ENCODE measurements at regions not wholly inside any gene's neighbourhood (a gene's known extent, or its start where the extent isn't known, plus 50 kb on each side); places are given as distances from the start of the nearest gene placed in this dataset.
A peak's percentile ranks its signal among the peaks of the same experiment; 100 is the strongest.

DNA sequence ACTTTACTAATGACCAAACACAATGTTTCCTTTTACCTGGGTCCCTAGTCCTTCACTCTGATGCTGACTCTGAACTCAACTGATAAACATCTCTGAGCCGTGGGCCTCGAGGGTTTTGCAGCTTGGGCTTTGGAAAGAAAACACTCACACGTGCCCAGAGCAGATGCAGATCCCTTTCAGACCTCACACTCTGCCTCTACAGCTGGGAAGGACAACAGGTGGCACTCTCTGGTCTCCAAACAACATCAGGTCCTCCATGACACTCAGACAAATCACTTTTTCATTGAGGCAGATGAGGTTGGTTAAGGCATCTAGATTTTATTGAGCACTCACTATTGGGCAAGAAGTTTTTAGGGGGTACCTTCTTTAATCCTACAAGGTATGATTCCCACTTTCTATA is 64.7 kb upstream of the NTRK3 start:
- TF ChIP-seq, protein P1, sequence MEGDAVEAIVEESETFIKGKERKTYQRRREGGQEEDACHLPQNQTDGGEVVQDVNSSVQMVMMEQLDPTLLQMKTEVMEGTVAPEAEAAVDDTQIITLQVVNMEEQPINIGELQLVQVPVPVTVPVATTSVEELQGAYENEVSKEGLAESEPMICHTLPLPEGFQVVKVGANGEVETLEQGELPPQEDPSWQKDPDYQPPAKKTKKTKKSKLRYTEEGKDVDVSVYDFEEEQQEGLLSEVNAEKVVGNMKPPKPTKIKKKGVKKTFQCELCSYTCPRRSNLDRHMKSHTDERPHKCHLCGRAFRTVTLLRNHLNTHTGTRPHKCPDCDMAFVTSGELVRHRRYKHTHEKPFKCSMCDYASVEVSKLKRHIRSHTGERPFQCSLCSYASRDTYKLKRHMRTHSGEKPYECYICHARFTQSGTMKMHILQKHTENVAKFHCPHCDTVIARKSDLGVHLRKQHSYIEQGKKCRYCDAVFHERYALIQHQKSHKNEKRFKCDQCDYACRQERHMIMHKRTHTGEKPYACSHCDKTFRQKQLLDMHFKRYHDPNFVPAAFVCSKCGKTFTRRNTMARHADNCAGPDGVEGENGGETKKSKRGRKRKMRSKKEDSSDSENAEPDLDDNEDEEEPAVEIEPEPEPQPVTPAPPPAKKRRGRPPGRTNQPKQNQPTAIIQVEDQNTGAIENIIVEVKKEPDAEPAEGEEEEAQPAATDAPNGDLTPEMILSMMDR (IDR thresholded peaks at IDR 0.05; ENCODE audit: unreplicated experiment) = no peak
- Mint-ChIP-seq H3K9me3 (ENCODE audit: low read depth) (peaks cover 4% of the 10 kb centered on the region), H3K27ac (no peak overlapping the region), H3K4me1 (ENCODE audit: low read depth) (peaks cover 6% of the 10 kb centered on the region), H3K27me3 (peaks cover 39% of the 10 kb centered on the region), H3K36me3 (ENCODE audit: insufficient read depth) (peaks cover 1% of the 10 kb centered on the region), H3K4me3 (ENCODE audit: low read depth) (no peak overlapping the region)
- DNase-seq (ENCODE audit: low spot score, unreplicated experiment) = no peak

- no peaks in the 10 kb centered on the region for H3K4me1 Mint-ChIP-seq (ENCODE audit: low read depth)
- no peak overlapping the region for H3K4me3 Mint-ChIP-seq (ENCODE audit: low read depth)
- DNase-seq (ENCODE audit: low spot score, unreplicated experiment) = no peak
- peaks cover 60% of the 10 kb centered on the region for H3K27me3 Mint-ChIP-seq
- peaks cover 1% of the 10 kb centered on the region for H3K36me3 Mint-ChIP-seq (ENCODE audit: insufficient read depth)
- H3K9me3 Mint-ChIP-seq (ENCODE audit: low read depth) = peaks cover 13% of the 10 kb centered on the region
- TF ChIP-seq, protein P1 (IDR thresholded peaks at IDR 0.05; ENCODE audit: unreplicated experiment) = no peak
- no peak overlapping the region for H3K27ac Mint-ChIP-seq
Measured at GRCh38 chr15:88316586-88316985, 60.0 kb upstream of the NTRK3 start.

- H3K27me3 Mint-ChIP-seq = peaks cover 52% of the 10 kb centered on the region
- TF ChIP-seq, protein P1 (IDR thresholded peaks at IDR 0.05; ENCODE audit: unreplicated experiment) = no peak
- no peaks in the 10 kb centered on the region for H3K4me1 Mint-ChIP-seq (ENCODE audit: low read depth)
- peaks cover 9% of the 10 kb centered on the region for H3K9me3 Mint-ChIP-seq (ENCODE audit: low read depth)
- no peak for DNase-seq (ENCODE audit: low spot score, unreplicated experiment)
- no peak overlapping the region for H3K27ac Mint-ChIP-seq
- no peaks in the 10 kb centered on the region for H3K36me3 Mint-ChIP-seq (ENCODE audit: insufficient read depth)
- no peak overlapping the region for H3K4me3 Mint-ChIP-seq (ENCODE audit: low read depth)
Measured at GRCh38 chr15:88315221-88315878, 58.8 kb upstream of the NTRK3 start.

DNA sequence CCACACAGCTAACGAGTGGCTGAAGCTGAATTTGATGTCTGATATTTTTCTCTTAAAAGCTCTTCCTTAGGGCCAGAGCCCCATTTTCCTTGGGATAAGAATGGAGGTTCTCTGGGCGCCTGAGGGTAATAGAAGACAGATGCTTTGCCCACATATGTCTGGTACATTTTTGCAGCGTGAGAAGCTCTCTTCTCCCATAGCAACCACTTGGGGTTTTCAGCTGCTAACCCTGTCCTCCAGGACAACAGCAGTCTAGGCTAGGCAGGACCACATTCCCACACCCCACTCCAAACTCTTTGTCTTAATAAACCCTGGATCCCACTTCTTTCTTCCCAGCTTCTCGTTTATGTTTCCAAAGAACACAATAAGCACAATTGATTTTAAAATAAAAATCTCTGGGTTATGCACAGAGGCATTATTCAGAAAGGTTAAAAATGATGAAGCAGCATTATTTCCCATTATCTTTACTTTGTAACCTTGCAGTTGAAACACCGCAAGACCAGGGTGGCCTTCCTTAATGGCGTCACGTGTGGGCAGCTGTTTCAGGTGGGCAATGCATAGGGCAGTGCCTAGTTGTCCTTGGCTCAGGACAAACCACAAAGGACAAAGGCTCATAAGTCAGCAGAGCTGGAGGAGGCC is 56.5 kb upstream of the NTRK3 start:
- TF ChIP-seq, protein P1 (IDR thresholded peaks at IDR 0.05; ENCODE audit: unreplicated experiment) = no peak
- H3K27ac Mint-ChIP-seq = no peak overlapping the region
- no peaks in the 10 kb centered on the region for H3K4me1 Mint-ChIP-seq (ENCODE audit: low read depth)
- H3K27me3 Mint-ChIP-seq = peaks cover 61% of the 10 kb centered on the region
- H3K36me3 Mint-ChIP-seq (ENCODE audit: insufficient read depth) = no peaks in the 10 kb centered on the region
- peaks cover 9% of the 10 kb centered on the region for H3K9me3 Mint-ChIP-seq (ENCODE audit: low read depth)
- no peak overlapping the region for H3K4me3 Mint-ChIP-seq (ENCODE audit: low read depth)
- DNase-seq (ENCODE audit: low spot score, unreplicated experiment) = no peak

DNA sequence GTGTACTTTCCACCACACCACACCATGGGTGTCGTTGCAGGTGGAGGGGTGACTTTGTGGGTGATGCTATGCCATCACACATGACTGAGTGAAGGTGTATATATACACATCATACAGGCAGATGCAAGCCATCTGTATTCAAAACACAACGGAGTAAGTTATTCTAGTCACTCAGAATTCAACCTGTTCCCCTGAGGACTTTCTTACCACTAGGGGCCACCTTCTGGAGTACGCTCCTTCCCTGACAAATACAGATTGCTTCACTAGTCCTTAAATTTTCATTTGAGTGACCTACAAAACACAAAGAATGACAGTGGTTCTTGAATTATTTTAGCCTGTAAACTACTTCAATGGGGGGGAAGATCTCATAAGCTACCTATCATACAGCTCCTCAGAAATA is 52.8 kb upstream of the NTRK3 start:
- TF ChIP-seq, protein P1 (IDR thresholded peaks at IDR 0.05; ENCODE audit: unreplicated experiment) = peak; percentile 21
- H3K9me3 Mint-ChIP-seq (ENCODE audit: low read depth) = peaks cover 3% of the 10 kb centered on the region
- peaks cover 44% of the 10 kb centered on the region for H3K27me3 Mint-ChIP-seq
- no peak overlapping the region for H3K27ac Mint-ChIP-seq
- no peaks in the 10 kb centered on the region for H3K4me1 Mint-ChIP-seq (ENCODE audit: low read depth)
- no peak for DNase-seq (ENCODE audit: low spot score, unreplicated experiment)
- no peaks in the 10 kb centered on the region for H3K36me3 Mint-ChIP-seq (ENCODE audit: insufficient read depth)
- H3K4me3 Mint-ChIP-seq (ENCODE audit: low read depth) = no peak overlapping the region

Measured in progenitor cell of endocrine pancreas (in vitro differentiated cells).